Activated naive CD4-positive, alpha-beta T cell (primary cell): ENCODE measurements at regions not wholly inside any gene's neighbourhood (a gene's known extent, or its start where the extent isn't known, plus 50 kb on each side); places are given as distances from the start of the nearest gene placed in this dataset.
"Not testable (repeated sequence)": the region's sequence is repeated elsewhere in the genome, so short reads cannot be mapped to it uniquely, and the experiment has no call there.

ENCODE experiments used
- DNase-seq, 4 experiments: peaks; one replicate each; lab custom pipeline; 2025; lab: John Stamatoyannopoulos, UW

GRCh38 chr20:43837856-43838702 lies 76.6 kb upstream of the TOX2 start:
- DNase-seq = no peak

- no peak for DNase-seq
Measured at GRCh38 chr20:43836790-43837189, 77.9 kb upstream of the TOX2 start.

GRCh38 chr20:43835944-43836508 lies 78.6 kb upstream of the TOX2 start:
- DNase-seq = no peak

- no peak for DNase-seq
Measured at GRCh38 chr20:43833511-43834395, 80.9 kb upstream of the TOX2 start.

- DNase-seq = no peak
Measured at GRCh38 chr20:43832961-43833360, 81.7 kb upstream of the TOX2 start.

GRCh38 chr20:43832096-43832816 lies 82.4 kb upstream of the TOX2 start:
- DNase-seq = no peak

- DNase-seq = no peak
Measured at GRCh38 chr20:43831481-43832065, 83.1 kb upstream of the TOX2 start.

GRCh38 chr20:43830883-43831282 lies 83.8 kb upstream of the TOX2 start:
- no peak for DNase-seq

- no peak for DNase-seq
Measured at GRCh38 chr20:43829951-43830690, 84.5 kb upstream of the TOX2 start.

GRCh38 chr20:43827940-43828562 lies 86.6 kb upstream of the TOX2 start:
- no peak for DNase-seq

GRCh38 chr20:43826943-43827342 lies 87.7 kb upstream of the TOX2 start:
- DNase-seq = not testable (repeated sequence)

- DNase-seq = no peak
Measured at GRCh38 chr20:43825581-43825980, 89.1 kb upstream of the TOX2 start.

GRCh38 chr20:43825051-43825402 lies 89.6 kb upstream of the TOX2 start:
- no peak for DNase-seq

GRCh38 chr20:43824309-43825050 lies 90.2 kb upstream of the TOX2 start:
- no peak for DNase-seq

GRCh38 chr20:43821795-43822194 lies 92.9 kb upstream of the TOX2 start:
- no peak for DNase-seq

- no peak for DNase-seq
Measured at GRCh38 chr20:43820731-43821330, 93.8 kb upstream of the TOX2 start.

- no peak for DNase-seq
Measured at GRCh38 chr20:43812216-43812615, 85.4 kb upstream of the GTSF1L start.

GRCh38 chr20:43809206-43809819 lies 82.5 kb upstream of the GTSF1L start:
- no peak for DNase-seq

- no peak for DNase-seq
Measured at GRCh38 chr20:43804781-43805180, 78.0 kb upstream of the GTSF1L start.
